CD4-positive, alpha-beta T cell treated with Interleukin-21 for 1 hour (primary cell): ENCODE measurements at regions not wholly inside any gene's neighbourhood (a gene's known extent, or its start where the extent isn't known, plus 50 kb on each side); places are given as distances from the start of the nearest gene placed in this dataset.

Source experiments
- DNase-seq: peaks from one replicate; pipeline ENCODE4 v3.0.0-alpha.2; 2020

DNA sequence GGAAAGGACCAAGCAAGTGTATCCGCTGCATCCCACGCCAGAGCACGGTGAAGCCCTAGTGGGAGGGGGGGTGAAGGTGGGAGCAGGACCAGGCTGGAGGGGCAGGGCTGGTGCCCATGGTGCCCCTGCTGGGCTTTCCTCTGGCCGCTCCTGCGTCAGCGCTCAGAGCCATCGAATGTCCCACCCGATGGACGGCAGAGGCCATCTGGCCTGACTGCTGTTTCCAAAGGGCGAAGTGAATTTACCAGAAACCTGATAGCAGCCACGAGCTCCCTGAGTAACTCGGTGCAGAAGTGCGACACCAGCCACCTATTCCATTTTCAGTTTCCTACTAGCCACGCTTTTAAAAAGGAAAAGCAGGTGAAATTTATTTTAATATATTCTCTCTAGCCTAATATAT lies 203.6 kb upstream of the CIBAR2 start:
- no peak for DNase-seq

GRCh38 chr16:85316321-85316919 lies 204.1 kb upstream of the CIBAR2 start:
- DNase-seq = no peak

GRCh38 chr16:85316944-85317343 lies 204.7 kb upstream of the CIBAR2 start:
- no peak for DNase-seq

DNA sequence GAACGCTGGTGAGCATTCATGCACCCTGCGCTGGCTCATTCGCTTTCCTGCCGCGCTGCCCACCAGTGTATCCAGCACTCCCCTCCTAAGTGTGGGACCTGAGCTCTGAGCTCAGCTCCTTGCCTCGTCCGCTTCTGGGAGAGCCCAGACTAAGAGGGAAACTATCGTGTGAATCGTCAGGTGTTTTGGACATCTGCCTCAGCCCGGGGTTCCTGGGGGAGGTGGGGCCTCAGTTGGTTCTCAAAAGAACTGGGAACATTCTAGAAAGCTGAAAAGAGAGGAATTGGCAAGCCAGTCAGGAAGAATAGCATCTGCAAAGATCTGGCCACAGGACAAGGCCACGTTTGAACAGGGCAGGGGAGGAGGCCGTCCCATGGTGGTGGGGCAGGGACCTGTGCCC lies 205.4 kb upstream of the CIBAR2 start:
- no peak for DNase-seq

GRCh38 chr16:85319208-85319983 lies 207.1 kb upstream of the CIBAR2 start:
- DNase-seq = no peak

DNA sequence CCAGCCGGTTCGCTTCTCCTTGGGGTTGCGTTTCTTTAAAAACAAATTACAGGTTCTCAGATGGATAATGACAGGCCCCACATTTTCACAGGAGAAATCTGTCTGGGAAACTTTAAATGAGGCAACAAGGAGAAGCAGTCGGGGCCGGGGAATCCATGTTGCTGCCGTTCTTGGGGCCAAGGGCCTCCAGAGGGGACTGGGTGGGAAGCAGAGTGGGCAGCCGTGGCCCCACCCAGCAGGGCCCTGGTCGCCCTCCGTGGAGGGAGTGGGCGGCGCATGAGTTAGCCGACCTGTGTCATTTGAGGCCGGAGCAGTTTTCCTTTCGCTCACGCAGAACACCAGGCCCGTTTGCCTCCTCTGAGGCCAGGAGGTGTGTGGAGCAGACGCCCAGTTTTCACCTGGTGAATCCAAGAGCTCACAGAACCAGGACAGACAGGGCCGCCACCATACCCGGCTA lies 207.7 kb upstream of the CIBAR2 start:
- no peak for DNase-seq

- DNase-seq = no peak
These were observed 208.6 kb upstream of the CIBAR2 start for GRCh38 chr16:85320677-85321385.

DNA sequence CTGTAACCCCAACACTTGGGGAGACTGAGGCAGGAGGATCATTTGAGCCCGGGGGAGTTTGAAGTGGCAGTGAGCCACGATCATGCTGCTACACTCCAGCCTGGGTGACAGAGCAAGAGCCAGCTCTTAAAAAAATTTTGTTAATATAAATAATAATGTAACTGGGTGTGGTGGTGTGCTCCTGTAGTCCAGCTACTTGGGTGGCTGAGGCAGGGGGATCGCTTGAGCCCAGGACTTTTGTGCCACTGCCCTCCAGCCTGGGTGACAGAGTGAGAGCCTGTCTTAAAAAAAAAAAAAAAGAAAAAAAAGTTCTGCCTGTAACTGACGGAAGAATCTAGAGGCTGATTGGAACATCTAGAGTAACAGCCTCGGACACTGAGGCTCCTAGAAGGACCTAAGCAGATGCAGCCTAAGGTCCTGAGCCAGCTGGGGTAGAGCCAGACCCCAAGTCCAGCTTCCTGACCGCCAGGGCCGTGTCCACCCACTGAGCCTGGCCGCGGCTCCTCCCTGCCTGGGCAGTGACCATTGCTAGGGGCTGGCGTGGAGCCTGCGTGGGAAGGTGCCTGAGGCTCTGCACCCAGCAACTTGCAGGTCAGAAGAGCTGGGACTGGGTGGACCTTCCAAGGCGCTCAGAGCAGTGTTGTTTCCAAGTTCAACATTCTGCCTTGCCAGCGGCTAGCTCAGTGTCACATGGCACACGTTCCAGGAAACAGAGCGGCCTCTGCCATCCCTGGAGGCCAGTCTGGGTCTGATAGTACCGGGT lies 209.4 kb upstream of the CIBAR2 start:
- no peak for DNase-seq

DNA sequence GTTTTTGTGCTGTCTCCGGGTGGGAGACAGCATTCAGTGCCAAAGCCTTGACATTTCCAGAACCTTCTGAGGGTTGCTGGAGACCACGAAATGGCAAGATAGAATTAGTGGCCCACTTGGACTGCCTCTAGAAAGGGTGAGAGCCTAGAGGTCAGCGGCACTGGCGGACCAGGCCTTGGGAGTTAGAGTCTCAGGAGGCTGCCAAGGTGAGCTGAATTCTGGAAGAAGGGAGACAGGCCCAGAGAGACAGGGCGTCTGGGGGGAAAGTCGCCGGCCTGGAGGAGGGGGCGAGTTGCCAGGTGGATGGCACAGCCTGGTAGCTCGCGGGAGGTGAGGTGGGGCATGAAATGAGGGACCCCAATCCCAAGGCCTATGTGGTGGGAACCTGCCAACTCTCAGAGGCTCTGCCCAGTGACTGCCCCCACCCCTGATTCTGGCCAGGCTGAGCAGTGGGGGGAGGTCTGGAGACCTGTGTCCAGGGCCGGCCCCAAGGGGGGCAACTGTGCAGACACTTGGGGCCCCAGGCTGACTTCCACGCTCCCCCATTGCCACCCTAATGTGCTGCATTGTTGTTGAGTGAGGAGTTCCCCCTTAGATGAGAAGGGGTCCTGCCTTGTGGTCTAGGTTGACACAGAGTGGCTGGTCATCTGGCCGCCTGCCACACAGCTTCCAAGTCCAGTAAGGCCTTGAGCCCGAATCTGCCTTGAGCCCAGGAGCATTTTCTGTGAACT lies 211.1 kb upstream of the CIBAR2 start:
- no peak for DNase-seq

DNA sequence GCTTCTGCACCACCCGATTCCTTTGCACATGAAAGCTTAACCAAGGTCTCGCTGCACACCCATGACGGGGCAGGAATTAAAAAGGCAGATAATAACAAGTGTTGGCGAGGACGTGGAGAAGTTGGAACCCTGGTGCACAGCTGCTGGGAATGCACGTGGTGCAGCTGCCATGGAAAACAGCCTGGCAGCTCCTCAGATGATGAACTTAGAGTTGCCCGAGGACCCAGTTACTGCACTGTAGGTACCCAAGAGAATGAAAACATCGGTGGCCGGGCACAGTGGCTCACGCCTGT lies 211.6 kb upstream of the CIBAR2 start:
- no peak for DNase-seq

GRCh38 chr16:85324488-85324887 lies 212.2 kb upstream of the CIBAR2 start:
- no peak for DNase-seq

- no peak for DNase-seq
These were observed 214.0 kb upstream of the CIBAR2 start for GRCh38 chr16:85326113-85326793.

DNA sequence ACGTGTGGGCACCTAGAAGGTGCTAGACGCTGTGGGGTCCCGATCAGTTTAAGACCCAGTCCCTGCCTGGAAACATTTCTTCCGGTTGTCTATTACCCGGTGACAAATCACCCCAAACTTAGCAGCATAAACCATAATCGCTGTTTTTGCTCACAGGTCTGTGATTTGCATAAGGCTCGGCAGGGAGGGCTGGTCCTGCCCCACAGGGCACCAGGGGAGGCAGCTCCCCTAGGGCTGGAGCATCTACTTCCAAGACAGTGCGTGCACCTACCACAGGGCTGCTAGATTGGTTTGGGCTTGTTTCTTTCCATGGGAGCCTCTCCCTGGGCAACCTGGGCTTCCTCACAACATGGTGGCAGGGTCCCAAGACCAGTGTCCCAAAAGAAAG lies 214.5 kb upstream of the CIBAR2 start:
- no peak for DNase-seq

- DNase-seq = no peak
These were observed 215.7 kb upstream of the CIBAR2 start for GRCh38 chr16:85327731-85328675.

GRCh38 chr16:85328676-85329058 lies 216.4 kb upstream of the CIBAR2 start:
- no peak for DNase-seq

DNA sequence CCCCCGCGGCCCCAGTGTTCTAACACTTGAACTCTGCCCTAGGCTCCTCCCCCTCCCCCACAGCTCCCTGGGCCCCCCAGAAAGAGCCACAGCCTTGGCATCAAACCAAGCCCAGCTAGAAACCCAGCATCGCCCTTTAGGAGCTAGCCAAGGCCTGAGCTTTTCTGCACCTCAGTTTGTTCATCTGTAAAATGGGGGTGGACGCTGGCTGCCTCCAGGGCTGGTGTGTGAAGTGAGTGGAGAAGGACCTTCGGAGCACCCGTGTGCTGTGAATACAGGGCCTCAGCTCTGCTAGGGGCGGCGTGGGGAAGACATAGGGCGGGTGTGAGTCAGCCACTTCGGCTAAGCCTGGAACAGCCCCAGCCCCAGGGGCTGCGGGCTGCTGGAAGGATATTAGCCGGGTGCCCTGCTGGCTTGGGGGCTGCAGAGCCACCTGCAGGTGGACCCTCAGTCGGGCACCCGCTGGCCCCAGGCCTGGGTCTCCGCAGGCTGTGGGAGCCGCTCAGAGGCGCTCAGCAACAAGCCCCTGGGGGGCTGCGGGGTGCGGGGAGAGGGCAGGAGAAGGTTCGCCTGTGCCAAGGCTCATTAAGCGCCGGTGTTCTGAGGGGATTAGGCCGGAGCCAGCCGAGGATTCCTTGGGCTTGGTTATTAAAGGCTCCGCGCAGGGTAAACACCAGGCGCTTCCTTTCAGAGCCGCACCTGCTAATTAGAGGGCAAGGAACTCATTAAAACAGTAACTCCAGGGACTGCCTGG lies 217.0 kb upstream of the CIBAR2 start:
- no peak for DNase-seq

DNA sequence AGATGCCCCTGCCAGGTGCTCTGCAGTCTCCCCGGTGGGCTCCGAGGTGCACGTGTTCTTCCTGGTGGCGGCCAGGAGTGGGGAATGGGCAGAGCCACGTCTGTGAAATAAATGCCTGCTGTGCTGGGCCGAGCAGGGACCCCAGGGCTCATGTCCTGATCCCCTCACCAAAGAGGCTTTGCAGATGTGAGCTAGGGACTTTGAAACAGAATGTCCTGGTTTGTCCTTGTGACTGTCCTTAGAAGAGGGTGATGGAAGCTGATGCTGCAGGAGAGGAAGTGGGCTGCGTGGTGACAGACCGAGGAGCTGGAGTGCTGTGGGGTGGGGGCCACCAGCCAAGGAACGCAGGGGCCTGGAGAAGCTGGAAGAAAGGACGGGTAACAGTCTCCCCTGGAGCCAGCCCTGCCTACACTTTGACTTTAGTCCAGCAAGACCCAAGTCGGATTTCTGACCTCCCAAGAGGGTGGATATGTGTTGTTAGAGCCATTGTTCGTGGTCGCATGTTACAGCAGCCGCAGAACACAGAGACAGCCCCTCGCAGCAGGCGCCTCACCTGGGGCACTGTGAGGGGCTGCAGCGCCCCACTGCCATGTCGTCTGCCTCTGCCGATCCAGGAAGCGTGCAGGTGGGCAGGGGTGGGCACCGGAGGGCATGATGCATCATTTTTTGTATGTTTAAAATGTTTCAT lies 217.9 kb upstream of the CIBAR2 start:
- DNase-seq = no peak

DNA sequence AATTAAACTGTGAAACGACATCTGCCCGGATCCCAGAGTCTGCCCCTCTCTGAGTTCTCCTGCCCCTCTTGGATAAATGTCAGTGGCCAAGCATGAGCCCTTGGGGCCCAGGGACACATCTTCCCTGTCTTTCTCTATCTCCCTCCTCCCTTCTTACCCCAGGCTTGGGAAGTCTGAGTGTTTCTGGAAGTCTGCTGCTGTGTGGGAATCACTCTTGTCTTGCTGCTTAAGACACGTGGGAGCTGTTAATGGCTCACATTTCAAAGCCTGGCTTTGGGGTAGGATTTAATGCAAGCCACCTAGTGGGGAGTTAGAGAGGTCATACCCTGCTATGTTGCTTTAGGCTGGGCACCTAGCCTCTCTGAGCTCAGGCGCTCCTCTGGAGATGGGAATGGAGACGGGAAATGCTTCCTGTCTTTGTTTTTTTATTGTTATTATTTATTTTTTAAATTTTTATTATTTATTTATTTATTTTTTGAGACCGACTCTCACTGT lies 218.5 kb upstream of the CIBAR2 start:
- DNase-seq = peak; percentile 34

GRCh38 chr16:85331688-85332087 lies 219.4 kb upstream of the CIBAR2 start:
- no peak for DNase-seq
